GM12878 (cell line): ENCODE measurements at regions not wholly inside any gene's neighbourhood (a gene's known extent, or its start where the extent isn't known, plus 50 kb on each side); places are given as distances from the start of the nearest gene placed in this dataset.

Experiments
- CTCF ChIP-seq, 3 experiments: IDR thresholded peaks in 2 of 3; conservative IDR thresholded peaks in 1 of 3; 2 replicates each; pipeline ENCODE4 v1.5.1; 2011; ENCODE audit warnings: low read depth in 3 of 3, low read length in 3 of 3, mild to moderate bottlenecking in 3 of 3, control low read depth in 2 of 3, moderate library complexity in 2 of 3, inconsistent platforms in 1 of 3, mixed read lengths in 1 of 3; ENCODE audit not compliant: control insufficient read depth in 2 of 3, insufficient read depth in 1 of 3; ENCODE audit errors: extremely low read depth in 1 of 3
- DPF2 ChIP-seq: fragments of 450-650 bp; IDR thresholded peaks from 2 replicates; pipeline ENCODE4 v1.6.1; 2017; ENCODE audit warnings: mild to moderate bottlenecking
- ELK1 ChIP-seq: IDR thresholded peaks from 2 replicates; pipeline ENCODE4 v1.6.1; 2012; ENCODE audit warnings: low read depth, low read length, improper control_type of control experiment
- SIN3A ChIP-seq: IDR thresholded peaks from 2 replicates; pipeline ENCODE4 v1.6.1; 2012; ENCODE audit warnings: low read depth, low read length, improper control_type of control experiment
- USF2 ChIP-seq: IDR thresholded peaks from 2 replicates; pipeline ENCODE4 v1.6.1; 2011; ENCODE audit warnings: low read depth, low read length, improper control_type of control experiment, borderline replicate concordance

- TF ChIP-seq CTCF (IDR thresholded peaks at IDR 0.05 in 2 of 3, conservative IDR thresholded peaks at IDR 0.05 in 1 of 3; ENCODE audit: control insufficient read depth in 2 of 3, extremely low read depth in 1 of 3, insufficient read depth in 1 of 3, low read depth in 3 of 3, low read length in 3 of 3) (no peak), SIN3A (no peak), DPF2 (no peak), USF2 (no peak), ELK1 (no peak)
Observed at GRCh38 chr4:92170340-92170739, 133.4 kb upstream of the GRID2 start.
